Common myeloid progenitor, CD34-positive (primary cell): ENCODE measurements at regions not wholly inside any gene's neighbourhood (a gene's known extent, or its start where the extent isn't known, plus 50 kb on each side); places are given as distances from the start of the nearest gene placed in this dataset.

ENCODE experiments used
- CTCF ChIA-PET: fragments of 350-600 bp; sonication (Branson Sonifier 250); formaldehyde crosslinking; loops from one replicate; lab custom pipeline; 2021; ENCODE audit warnings: antibody characterized with exemption; lab: Charles Lee
- POLR2A ChIA-PET: fragments of 350-600 bp; sonication (Branson Sonifier 250); formaldehyde crosslinking; loops from one replicate; lab custom pipeline; 2021; ENCODE audit warnings: antibody characterized with exemption; lab: Charles Lee
- DNase-seq, 3 donors: peaks; one replicate each; pipeline versions ENCODE4 v3.0.0 to v3.0.0-alpha.2; 2013
- H3K27ac ChIP-seq, 2 experiments: 1 replicate in 1 of 2; 2 replicates in 1 of 2; pipeline ENCODE4 v1.7.0; 2013; ENCODE audit warnings: inconsistent platforms in 2 of 2, low read length in 2 of 2, mild to moderate bottlenecking in 2 of 2, low read depth in 1 of 2, moderate library complexity in 1 of 2; ENCODE audit not compliant: severe bottlenecking in 2 of 2, insufficient read depth in 1 of 2, poor library complexity in 1 of 2
- H3K27me3 ChIP-seq, 5 experiments: replicated peaks in 2 of 5; 1 replicate in 3 of 5; 2 replicates in 2 of 5; pipeline versions ENCODE4 v1.6.1 to v1.7.0; 2013; ENCODE audit warnings: low read length in 4 of 5, mild to moderate bottlenecking in 2 of 5, moderate library complexity in 2 of 5, inconsistent platforms in 1 of 5; ENCODE audit not compliant: insufficient read depth in 5 of 5, control insufficient read depth in 4 of 5
- H3K36me3 ChIP-seq, 4 experiments: 1 replicate in 2 of 4; 2 replicates in 2 of 4; pipeline versions ENCODE4 v1.6.1 to v1.7.0; 2013; ENCODE audit warnings: low read length in 3 of 4, control low read depth in 1 of 4, mild to moderate bottlenecking in 1 of 4; ENCODE audit not compliant: control insufficient read depth in 4 of 4, insufficient read depth in 4 of 4
- H3K4me1 ChIP-seq, 4 experiments: 1 replicate in 3 of 4; 2 replicates in 1 of 4; pipeline versions ENCODE4 v1.6.1 to v1.7.1; 2013; ENCODE audit warnings: low read length in 3 of 4, mild to moderate bottlenecking in 3 of 4, control low read depth in 1 of 4, inconsistent platforms in 1 of 4, moderate library complexity in 1 of 4; ENCODE audit not compliant: control insufficient read depth in 4 of 4, insufficient read depth in 4 of 4; ENCODE audit errors: control extremely low read depth in 1 of 4
- H3K4me3 ChIP-seq, 7 experiments: 1 replicate in 4 of 7; 2 replicates in 3 of 7; pipeline versions ENCODE4 v1.5.1 to v1.7.0; 2013; ENCODE audit warnings: mild to moderate bottlenecking in 7 of 7, low read length in 6 of 7, moderate library complexity in 6 of 7, inconsistent platforms in 2 of 7, low read depth in 2 of 7, control low read depth in 1 of 7; ENCODE audit not compliant: insufficient read depth in 4 of 7, control insufficient read depth in 1 of 7; ENCODE audit errors: extremely low read depth in 1 of 7
- H3K9me3 ChIP-seq, 5 experiments: 1 replicate in 4 of 5; 2 replicates in 1 of 5; pipeline versions ENCODE4 v1.6.1 to v1.7.1; 2013; ENCODE audit warnings: low read length in 4 of 5, mild to moderate bottlenecking in 2 of 5, inconsistent platforms in 1 of 5, low read depth in 1 of 5, moderate library complexity in 1 of 5; ENCODE audit not compliant: control insufficient read depth in 4 of 5, insufficient read depth in 2 of 5; ENCODE audit errors: control extremely low read depth in 1 of 5
- WGBS: methylation state at CpG from one replicate; pipeline ENCODE4 v1.1.5; 2013; ENCODE audit not compliant: insufficient coverage; 5-methylcytosine and 5-hydroxymethylcytosine counted together

DNA sequence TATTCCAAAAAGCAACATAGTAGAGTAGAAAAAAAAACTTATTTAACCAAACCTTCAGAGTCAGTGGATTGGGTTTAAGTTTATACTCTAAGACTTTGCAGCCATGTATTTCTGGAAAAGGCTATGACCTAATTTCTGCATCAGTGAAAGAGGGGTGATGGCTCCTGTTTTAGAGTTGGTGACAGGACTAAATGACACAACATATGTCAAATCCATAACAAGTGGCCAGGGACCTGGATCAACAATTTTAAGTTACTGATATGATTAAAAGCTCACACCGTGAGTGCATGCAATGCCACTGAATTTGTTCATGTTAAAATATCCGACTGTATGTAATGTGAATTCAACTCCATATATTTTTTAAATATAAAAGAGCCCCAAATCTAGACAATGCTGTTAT is 390.6 kb downstream of the TNS3 start:
- ChIA-PET CTCF (no interaction called here), POLR2A (interaction anchor here (0.7 kb wide), 1 partner anchor 185 kb away, joined by 3 read pairs; no protein-coding TSS in a partner anchor)
- Histone ChIP-seq H3K27ac (no peak overlapping the region), H3K36me3 (no peaks in the 10 kb centered on the region), H3K9me3 (no peaks in the 10 kb centered on the region), H3K4me1 (peaks cover 0 to 4% (median 2%) of the 10 kb centered on the region in 4 experiments), H3K27me3 (peaks cover 0 to 2% (median 0%) of the 10 kb centered on the region in 5 experiments), H3K4me3 (no peak overlapping the region)
- DNase-seq: no peak
- no CpG with 5 or more reads among the region's 2 CpGs for WGBS

DNA sequence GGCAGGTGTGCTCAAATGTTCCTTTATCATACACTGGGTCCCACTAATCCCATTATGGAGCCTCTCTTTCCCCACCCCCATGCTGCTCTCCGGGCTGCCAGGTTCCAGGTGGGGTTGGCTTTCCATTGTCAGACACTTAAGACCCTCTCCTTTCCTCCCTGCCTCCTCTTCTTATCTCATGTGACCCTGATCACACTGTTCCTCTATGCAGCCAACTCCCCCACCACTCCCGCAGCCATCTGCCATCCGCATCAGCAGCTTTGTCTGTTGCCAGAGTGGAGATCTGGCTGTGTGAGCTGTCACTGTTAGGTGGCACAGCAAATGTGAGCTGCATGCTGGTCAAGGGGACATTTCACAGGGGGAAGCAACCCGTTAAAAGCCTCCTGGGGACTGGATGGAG is 391.4 kb downstream of the TNS3 start:
- WGBS: 96% methylated on average over 3 of the region's 4 CpGs
- no peak for DNase-seq
- ChIA-PET CTCF (no interaction called here), POLR2A (interaction anchor here (0.7 kb wide), 1 partner anchor 186 kb away, joined by 3 read pairs; no protein-coding TSS in a partner anchor)
- H3K4me1 ChIP-seq: peaks cover 0 to 4% (median 2%) of the 10 kb centered on the region in 4 experiments
- H3K9me3 ChIP-seq: no peaks in the 10 kb centered on the region
- H3K27ac ChIP-seq: no peak overlapping the region
- peaks cover 0 to 2% (median 0%) of the 10 kb centered on the region in 5 experiments for H3K27me3 ChIP-seq
- no peak overlapping the region for H3K4me3 ChIP-seq
- no peaks in the 10 kb centered on the region for H3K36me3 ChIP-seq

- Histone ChIP-seq H3K36me3 (no peaks in the 10 kb centered on the region), H3K27ac (no peak overlapping the region), H3K9me3 (no peaks in the 10 kb centered on the region), H3K4me3 (no peak overlapping the region), H3K27me3 (peaks cover 0 to 2% (median 0%) of the 10 kb centered on the region in 5 experiments), H3K4me1 (peaks cover 0 to 4% (median 2%) of the 10 kb centered on the region in 4 experiments)
- POLR2A ChIA-PET: no interaction called here
- CTCF ChIA-PET: interaction anchor here (1.0 to 1.1 kb wide), 3 partner anchors 8 to 1266 kb away, joined by 3 to 4 read pairs (median 3); no protein-coding TSS in a partner anchor
- WGBS: 50% methylated on average over 1 of the region's 2 CpGs
- DNase-seq: peak in 2 of 3 donors; percentile 17 to 19
Observed at GRCh38 chr7:47188653-47189315, 393.1 kb downstream of the TNS3 start.

DNA sequence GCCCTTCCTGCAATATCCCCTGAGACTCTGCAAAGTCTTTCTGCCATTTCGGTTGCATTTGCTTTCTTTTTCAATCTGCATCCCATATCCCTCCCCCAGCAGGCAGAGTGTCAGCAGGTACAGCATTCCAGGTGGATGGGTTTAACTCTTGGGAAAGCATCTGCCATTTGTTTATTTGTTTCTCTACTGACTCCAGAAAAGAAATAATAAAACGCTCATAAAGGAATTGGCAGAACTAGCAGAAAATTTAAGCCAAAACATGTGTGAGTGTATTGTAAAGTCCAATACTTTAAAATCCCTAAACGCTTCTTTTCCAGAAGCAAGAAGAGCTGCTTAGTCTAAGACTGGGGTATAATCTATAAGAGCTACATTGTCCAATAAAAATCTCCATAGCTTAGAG is 393.8 kb downstream of the TNS3 start:
- ChIA-PET CTCF (interaction anchor here (1.0 kb wide), 2 partner anchors 8 to 1266 kb away, joined by 3 to 4 read pairs; no protein-coding TSS in a partner anchor), POLR2A (no interaction called here)
- H3K27ac ChIP-seq: no peak overlapping the region
- H3K36me3 ChIP-seq: no peaks in the 10 kb centered on the region
- H3K27me3 ChIP-seq: peaks cover 0 to 2% (median 0%) of the 10 kb centered on the region in 5 experiments
- H3K9me3 ChIP-seq: no peaks in the 10 kb centered on the region
- WGBS: 0% methylated on average over 1 of the region's 3 CpGs
- no peak overlapping the region for H3K4me3 ChIP-seq
- peaks cover 0 to 4% (median 2%) of the 10 kb centered on the region in 4 experiments for H3K4me1 ChIP-seq
- no peak for DNase-seq

- Histone ChIP-seq H3K36me3 (no peaks in the 10 kb centered on the region), H3K27me3 (peaks cover 0 to 6% (median 0%) of the 10 kb centered on the region in 5 experiments), H3K4me1 (peaks cover 0 to 4% (median 2%) of the 10 kb centered on the region in 4 experiments), H3K27ac (no peak overlapping the region), H3K4me3 (no peak overlapping the region), H3K9me3 (no peaks in the 10 kb centered on the region)
- CTCF ChIA-PET: interaction anchor here (1.3 kb wide), 1 partner anchor 1263 kb away, joined by 6 read pairs; no protein-coding TSS in a partner anchor
- DNase-seq: no peak
- WGBS: 74% methylated on average over 5 of the region's 5 CpGs
- POLR2A ChIA-PET: no interaction called here
Observed at GRCh38 chr7:47186316-47186715, 395.6 kb downstream of the TNS3 start.

DNA sequence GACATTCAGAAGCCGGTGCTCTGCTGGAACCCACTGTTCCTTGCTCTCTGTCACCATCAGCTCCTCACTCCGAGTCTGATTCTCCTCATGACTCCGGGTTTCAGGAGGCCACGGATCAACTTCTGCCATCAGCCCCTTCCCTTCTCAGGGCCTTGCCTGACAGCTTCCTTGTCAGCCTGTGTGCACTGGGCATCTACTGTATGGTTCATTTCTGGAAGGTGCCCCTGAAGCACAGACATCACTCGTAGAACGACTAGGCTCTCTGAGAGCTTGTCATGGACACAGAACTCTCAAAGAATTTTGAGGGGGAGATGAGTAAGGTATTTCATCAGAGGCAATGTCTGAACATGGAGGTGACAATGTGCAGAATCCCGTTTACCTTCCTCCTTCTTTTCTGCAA is 396.1 kb downstream of the TNS3 start:
- no peak overlapping the region for H3K4me3 ChIP-seq
- peaks cover 0 to 4% (median 2%) of the 10 kb centered on the region in 4 experiments for H3K4me1 ChIP-seq
- no peak for DNase-seq
- H3K27ac ChIP-seq: no peak overlapping the region
- ChIA-PET POLR2A (no interaction called here), CTCF (interaction anchor here (1.2 to 1.3 kb wide), 2 partner anchors 1263 to 1267 kb away, joined by 3 to 6 read pairs; no protein-coding TSS in a partner anchor)
- WGBS: 93% methylated on average over 7 of the region's 7 CpGs
- H3K27me3 ChIP-seq: peaks cover 0 to 6% (median 0%) of the 10 kb centered on the region in 5 experiments
- no peaks in the 10 kb centered on the region for H3K9me3 ChIP-seq
- no peaks in the 10 kb centered on the region for H3K36me3 ChIP-seq

- POLR2A ChIA-PET: no interaction called here
- Histone ChIP-seq H3K27me3 (peaks cover 0 to 9% (median 0%) of the 10 kb centered on the region in 5 experiments), H3K4me3 (no peak overlapping the region), H3K27ac (no peak overlapping the region), H3K4me1 (peaks cover 0 to 4% (median 2%) of the 10 kb centered on the region in 4 experiments), H3K9me3 (no peaks in the 10 kb centered on the region), H3K36me3 (no peaks in the 10 kb centered on the region)
- CTCF ChIA-PET: interaction anchor here (1.2 kb wide), 1 partner anchor 1267 kb away, joined by 3 read pairs; no protein-coding TSS in a partner anchor
- DNase-seq: no peak
- WGBS: 94% methylated on average over 3 of the region's 3 CpGs
Observed at GRCh38 chr7:47185170-47185569, 396.7 kb downstream of the TNS3 start.
